Brain pericyte (primary cell): ENCODE measurements at regions not wholly inside any gene's neighbourhood (a gene's known extent, or its start where the extent isn't known, plus 50 kb on each side); places are given as distances from the start of the nearest gene placed in this dataset.

Source experiments
- DNase-seq: peaks from one replicate; pipeline ENCODE4 v3.0.0-alpha.2; 2012; ENCODE audit warnings: low read depth, low spot score

GRCh38 chr11:86119906-86120305 lies 51.0 kb upstream of the PICALM start:
- no peak for DNase-seq

GRCh38 chr11:86119077-86119476 lies 50.2 kb upstream of the PICALM start:
- DNase-seq: no peak
